Activated naive CD4-positive, alpha-beta T cell treated with anti-CD3 and anti-CD28 coated beads for 36 hours (primary cell): ENCODE measurements at regions not wholly inside any gene's neighbourhood (a gene's known extent, or its start where the extent isn't known, plus 50 kb on each side); places are given as distances from the start of the nearest gene placed in this dataset.
"Not testable (repeated sequence)": the region's sequence is repeated elsewhere in the genome, so short reads cannot be mapped to it uniquely, and the experiment has no call there.

Experiments used
- CTCF ChIA-PET: fragments of 350-600 bp; sonication (Branson Sonifier 250); formaldehyde crosslinking; loops from one replicate; lab custom pipeline; 2021; ENCODE audit warnings: antibody characterized with exemption; lab: Charles Lee
- DNase-seq: peaks from one replicate; pipeline ENCODE4 v3.0.0-alpha.2; 2020
- H3K27ac Mint-ChIP-seq: one replicate; pipeline ENCODE4 v1.8.0; 2021; ENCODE audit warnings: mild to moderate bottlenecking, mixed read lengths
- H3K27me3 Mint-ChIP-seq: one replicate; pipeline ENCODE4 v1.8.0; 2021; ENCODE audit warnings: low read depth, mixed read lengths
- H3K36me3 Mint-ChIP-seq: one replicate; pipeline ENCODE4 v1.8.0; 2021; ENCODE audit warnings: low read depth, mixed read lengths
- H3K4me1 Mint-ChIP-seq: one replicate; pipeline ENCODE4 v1.8.0; 2021; ENCODE audit warnings: low read depth, mixed read lengths
- H3K4me3 Mint-ChIP-seq: one replicate; pipeline ENCODE4 v1.8.0; 2021; ENCODE audit warnings: mild to moderate bottlenecking, moderate library complexity, mixed read lengths
- H3K9me3 Mint-ChIP-seq: one replicate; pipeline ENCODE4 v1.8.0; 2021; ENCODE audit warnings: mixed read lengths
- intact Hi-C: fragments of 100-400 bp; cut with micrococcal nuclease; formaldehyde crosslinking; loops from one replicate; pipeline ENCODE4 v1.15.1; 2023

- intact Hi-C loops: no loop called here
- Mint-ChIP-seq H3K36me3 (no peaks in the 10 kb centered on the region), H3K4me3 (no peak overlapping the region), H3K4me1 (peaks cover 3% of the 10 kb centered on the region), H3K9me3 (no peaks in the 10 kb centered on the region), H3K27ac (no peak overlapping the region), H3K27me3 (peaks cover 8% of the 10 kb centered on the region)
- DNase-seq: no peak
- CTCF ChIA-PET: interaction anchor here (1.7 kb wide), 1 partner anchor 8 kb away, joined by 7 read pairs; no protein-coding TSS in a partner anchor
Measured at GRCh38 chr3:156052115-156052514, 68.3 kb upstream of the KCNAB1 start.

- CTCF ChIA-PET: interaction anchor here (0.6 kb wide), 1 partner anchor 16 kb away, joined by 3 read pairs; no protein-coding TSS in a partner anchor
- Mint-ChIP-seq H3K4me1 (no peaks in the 10 kb centered on the region), H3K27me3 (peaks cover 8% of the 10 kb centered on the region), H3K9me3 (no peaks in the 10 kb centered on the region), H3K27ac (no peak overlapping the region), H3K4me3 (no peak overlapping the region), H3K36me3 (no peaks in the 10 kb centered on the region)
- DNase-seq: no peak
- intact Hi-C loops: no loop called here
Measured at GRCh38 chr3:156059950-156060501, 60.4 kb upstream of the KCNAB1 start.

GRCh38 chr3:156068151-156068550 is 52.2 kb upstream of the KCNAB1 start:
- intact Hi-C loops, DNase-seq, H3K36me3 Mint-ChIP-seq, H3K4me3 Mint-ChIP-seq, H3K4me1 Mint-ChIP-seq, H3K27ac Mint-ChIP-seq, H3K9me3 Mint-ChIP-seq: not testable (repeated sequence)
- H3K27me3 Mint-ChIP-seq: peaks cover 20% of the 10 kb centered on the region
- CTCF ChIA-PET: interaction anchor here (0.8 kb wide), 1 partner anchor 24 kb away, joined by 3 read pairs; no protein-coding TSS in a partner anchor

- intact Hi-C loops: no loop called here
- DNase-seq: no peak
- CTCF ChIA-PET: no interaction called here
- H3K4me1 Mint-ChIP-seq: no peaks in the 10 kb centered on the region
- peaks cover 17% of the 10 kb centered on the region for H3K27me3 Mint-ChIP-seq
- no peaks in the 10 kb centered on the region for H3K36me3 Mint-ChIP-seq
- H3K27ac Mint-ChIP-seq: no peak overlapping the region
- no peak overlapping the region for H3K4me3 Mint-ChIP-seq
- no peaks in the 10 kb centered on the region for H3K9me3 Mint-ChIP-seq
Measured at GRCh38 chr3:156070028-156070427, 50.4 kb upstream of the KCNAB1 start.
